Gastrocnemius medialis (tissue), 4 donors: ENCODE measurements at regions not wholly inside any gene's neighbourhood (a gene's known extent, or its start where the extent isn't known, plus 50 kb on each side); places are given as distances from the start of the nearest gene placed in this dataset.

ENCODE experiments used
- CTCF ChIP-seq, 5 experiments: fragments of 450-650 bp in 3 of 5; fragments of 200-600 bp in 2 of 5; sonication (generic) in 2 of 5; IDR thresholded peaks in 4 of 5; conservative IDR thresholded peaks in 1 of 5; 1 replicate in 4 of 5; 2 replicates in 1 of 5; pipeline ENCODE4 v1.5.1; 2016 to 2019; ENCODE audit warnings: antibody characterized with exemption in 5 of 5, mild to moderate bottlenecking in 3 of 5, moderate library complexity in 3 of 5
- POLR2A ChIP-seq, 2 donors: fragments of 450-650 bp; IDR thresholded peaks; one replicate each; pipeline ENCODE4 v1.6.1; 2017; ENCODE audit warnings: antibody characterized with exemption in 2 of 2, mild to moderate bottlenecking in 2 of 2, moderate library complexity in 2 of 2

GRCh38 chr13:80454245-80454644 is 113.3 kb upstream of the SPRY2 start:
- no peak for TF ChIP-seq CTCF (IDR thresholded peaks at IDR 0.05 in 4 of 5, conservative IDR thresholded peaks at IDR 0.05 in 1 of 5)
- no peak for TF ChIP-seq POLR2A (IDR thresholded peaks at IDR 0.05)
